H9 (cell line): ENCODE measurements at regions not wholly inside any gene's neighbourhood (a gene's known extent, or its start where the extent isn't known, plus 50 kb on each side); places are given as distances from the start of the nearest gene placed in this dataset.

Source experiments
- DNase-seq: peaks from one replicate; pipeline ENCODE4 v3.0.0-alpha.2; 2017
- H2AFZ ChIP-seq: one replicate; pipeline ENCODE4 v1.6.1; 2013; ENCODE audit warnings: mild to moderate bottlenecking, low read length, control low read depth, moderate library complexity
- H2AK5ac ChIP-seq: 2 replicates; pipeline ENCODE4 v1.6.1; 2013; ENCODE audit warnings: low read length, control low read depth, mixed read lengths; ENCODE audit not compliant: insufficient read length
- H2BK120ac ChIP-seq: one replicate; pipeline ENCODE4 v1.6.1; 2013; ENCODE audit warnings: low read depth, mild to moderate bottlenecking, low read length, control low read depth, inconsistent platforms; ENCODE audit not compliant: poor library complexity, severe bottlenecking
- H2BK12ac ChIP-seq: 2 replicates; pipeline ENCODE4 v1.6.1; 2013; ENCODE audit warnings: low read length, control low read depth, mixed read lengths, low read depth; ENCODE audit not compliant: insufficient read length
- H2BK15ac ChIP-seq: 2 replicates; pipeline ENCODE4 v1.6.1; 2013; ENCODE audit warnings: low read depth, low read length, control low read depth
- H2BK20ac ChIP-seq: one replicate; pipeline ENCODE4 v1.6.1; 2013; ENCODE audit warnings: low read depth, mild to moderate bottlenecking, low read length, control low read depth, inconsistent platforms; ENCODE audit not compliant: poor library complexity, severe bottlenecking
- H2BK5ac ChIP-seq: 2 replicates; pipeline ENCODE4 v1.6.1; 2013; ENCODE audit warnings: low read length, control low read depth, mixed read lengths; ENCODE audit not compliant: insufficient read length
- H3K14ac ChIP-seq: 2 replicates; pipeline ENCODE4 v1.6.1; 2013; ENCODE audit warnings: low read length, control low read depth; ENCODE audit not compliant: insufficient read depth
- H3K18ac ChIP-seq: 2 replicates; pipeline ENCODE4 v1.6.1; 2013; ENCODE audit warnings: low read depth, mild to moderate bottlenecking, mixed read lengths, low read length, control low read depth; ENCODE audit not compliant: insufficient read length
- H3K23ac ChIP-seq: 2 replicates; pipeline ENCODE4 v1.6.1; 2013; ENCODE audit warnings: low read length, control low read depth, mixed read lengths, low read depth; ENCODE audit not compliant: insufficient read length
- H3K23me2 ChIP-seq: 2 replicates; pipeline ENCODE4 v1.6.1; 2013; ENCODE audit warnings: low read depth, mild to moderate bottlenecking, mixed read lengths, low read length, control low read depth; ENCODE audit not compliant: insufficient read length, poor library complexity, severe bottlenecking
- H3K27ac ChIP-seq: 2 replicates; pipeline ENCODE4 v1.5.1; 2013; ENCODE audit warnings: low read length, control low read depth, mixed read lengths, low read depth; ENCODE audit not compliant: insufficient read length
- H3K27me3 ChIP-seq: 2 replicates; pipeline ENCODE4 v1.6.1; 2013; ENCODE audit warnings: low read length, control low read depth, inconsistent platforms; ENCODE audit not compliant: insufficient read depth
- H3K4ac ChIP-seq: 2 replicates; pipeline ENCODE4 v1.6.1; 2013; ENCODE audit warnings: low read depth, mild to moderate bottlenecking, control low read depth, inconsistent platforms, low read length, moderate library complexity
- H3K4me1 ChIP-seq: 2 replicates; pipeline ENCODE4 v1.6.1; 2013; ENCODE audit warnings: low read length, control low read depth, inconsistent platforms; ENCODE audit not compliant: insufficient read depth
- H3K4me2 ChIP-seq: 2 replicates; pipeline ENCODE4 v1.6.1; 2013; ENCODE audit warnings: low read length, control low read depth, mixed read lengths; ENCODE audit not compliant: insufficient read length, insufficient read depth
- H3K56ac ChIP-seq: 2 replicates; pipeline ENCODE4 v1.6.1; 2013; ENCODE audit warnings: low read depth, mild to moderate bottlenecking, mixed read lengths, low read length, control low read depth; ENCODE audit not compliant: insufficient read length
- H3K79me1 ChIP-seq: 2 replicates; pipeline ENCODE4 v1.6.1; 2013; ENCODE audit warnings: low read depth, mild to moderate bottlenecking, moderate library complexity, low read length, control low read depth, inconsistent platforms; ENCODE audit not compliant: insufficient read depth, poor library complexity, severe bottlenecking
- H3K79me2 ChIP-seq: 2 replicates; pipeline ENCODE4 v1.6.1; 2013; ENCODE audit warnings: low read length, control low read depth, inconsistent platforms; ENCODE audit not compliant: insufficient read depth
- H3K9ac ChIP-seq: 2 replicates; pipeline ENCODE4 v1.6.1; 2013; ENCODE audit warnings: low read length, control low read depth, mixed read lengths; ENCODE audit not compliant: insufficient read length; ENCODE audit errors: extremely low read depth
- H3K9me3 ChIP-seq: one replicate; pipeline ENCODE4 v1.6.1; 2013; ENCODE audit warnings: low read depth, low read length, inconsistent platforms; ENCODE audit not compliant: control insufficient read depth
- H3T11ph ChIP-seq: one replicate; pipeline ENCODE4 v1.6.1; 2013; ENCODE audit warnings: mild to moderate bottlenecking, low read length, control low read depth, inconsistent platforms
- H4K20me1 ChIP-seq: one replicate; pipeline ENCODE4 v1.6.1; 2013; ENCODE audit not compliant: control insufficient read depth, insufficient read length, insufficient read depth
- H4K5ac ChIP-seq: 2 replicates; pipeline ENCODE4 v1.6.1; 2013; ENCODE audit warnings: low read depth, mild to moderate bottlenecking, mixed read lengths, low read length, control low read depth; ENCODE audit not compliant: insufficient read length
- H4K8ac ChIP-seq: replicated peaks from 2 replicates; pipeline ENCODE4 v1.6.1; 2013; ENCODE audit warnings: low read length, control low read depth, mixed read lengths, low read depth; ENCODE audit not compliant: insufficient read length
- H4K91ac ChIP-seq: 2 replicates; pipeline ENCODE4 v1.6.1; 2013; ENCODE audit warnings: low read depth, mild to moderate bottlenecking, moderate library complexity, mixed read lengths, low read length, control low read depth; ENCODE audit not compliant: insufficient read length
- H3K27ac Mint-ChIP-seq, 3 experiments: 2 replicates in 2 of 3; 3 replicates in 1 of 3; pipeline ENCODE4 v1.8.0; 2020 to 2021; ENCODE audit warnings: mixed read lengths in 3 of 3, mild to moderate bottlenecking in 1 of 3, moderate library complexity in 1 of 3
- H3K27me3 Mint-ChIP-seq: 2 replicates; pipeline ENCODE4 v1.8.0; 2021; ENCODE audit warnings: low read depth, mild to moderate bottlenecking, moderate library complexity, mixed read lengths
- H3K36me3 Mint-ChIP-seq, 3 experiments: 2 replicates in 2 of 3; 3 replicates in 1 of 3; pipeline ENCODE4 v1.8.0; 2020 to 2021; ENCODE audit warnings: low read depth in 3 of 3, mixed read lengths in 3 of 3; ENCODE audit not compliant: insufficient read depth in 1 of 3
- H3K4me1 Mint-ChIP-seq, 2 experiments: 2 replicates each; pipeline ENCODE4 v1.8.0; 2020; ENCODE audit warnings: mixed read lengths in 2 of 2
- H3K4me3 Mint-ChIP-seq, 2 experiments: 2 replicates in 1 of 2; 3 replicates in 1 of 2; pipeline ENCODE4 v1.8.0; 2020 to 2021; ENCODE audit warnings: mild to moderate bottlenecking in 2 of 2, mixed read lengths in 2 of 2, moderate library complexity in 1 of 2
- H3K9me3 Mint-ChIP-seq, 2 experiments: 2 replicates in 1 of 2; 3 replicates in 1 of 2; pipeline ENCODE4 v1.8.0; 2020; ENCODE audit warnings: mild to moderate bottlenecking in 2 of 2, mixed read lengths in 2 of 2, moderate library complexity in 1 of 2
- CTCF ChIP-seq: fragments of 200-600 bp; sonication (generic); conservative IDR thresholded peaks from 3 replicates; pipeline ENCODE4 v1.8.0; 2021; ENCODE audit warnings: antibody characterized with exemption, mild to moderate bottlenecking

DNA sequence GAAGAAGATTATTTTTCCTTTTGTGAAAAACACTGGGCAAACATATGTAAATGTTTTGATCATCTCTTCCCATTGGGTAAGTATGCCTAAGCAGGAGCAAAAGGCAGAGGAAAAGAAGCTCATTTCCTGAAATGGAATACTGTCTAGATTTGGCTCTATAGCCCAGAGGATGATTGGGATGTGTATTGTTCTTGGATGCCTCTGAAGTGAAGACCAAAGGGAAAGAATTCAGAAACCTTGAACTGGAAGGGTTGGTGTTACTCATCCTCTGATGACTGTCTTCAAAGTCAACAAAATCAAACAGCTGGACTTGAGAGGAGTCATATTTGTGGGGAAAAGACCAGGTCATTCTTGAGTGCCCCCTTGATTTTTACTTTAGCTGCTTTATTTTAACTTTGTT, 112.6 kb upstream of the NT5C1B start:
- no peak overlapping the region for H2BK20ac ChIP-seq
- no peaks in the 10 kb centered on the region for H4K20me1 ChIP-seq
- no peak overlapping the region for H2BK15ac ChIP-seq
- no peak overlapping the region for H3K14ac ChIP-seq
- H3K56ac ChIP-seq = no peak overlapping the region
- Mint-ChIP-seq H3K36me3 (0 out of 7 replicates have a peak, but pooled peaks cover 0 to 6% (median 0%) of the 10 kb centered on the region in 3 experiments), H3K4me1 (peaks cover 0 to 6% of the 10 kb centered on the region in 2 experiments; a peak in 2 of 4 replicates), H3K27ac (no peak overlapping the region), H3K27me3 (no peaks in the 10 kb centered on the region; the same call in 1 of the 2 replicates), H3K9me3 (peaks cover 2 to 4% of the 10 kb centered on the region in 2 experiments; a peak in 2 of 5 replicates), H3K4me3 (no peak overlapping the region)
- no peak overlapping the region for H3K4ac ChIP-seq
- no peak overlapping the region for H3K18ac ChIP-seq
- H2BK5ac ChIP-seq = no peak overlapping the region
- no peak overlapping the region for H2BK120ac ChIP-seq
- no peak for TF ChIP-seq CTCF
- H4K91ac ChIP-seq = no peak overlapping the region
- H3K9me3 ChIP-seq = peaks cover 6% of the 10 kb centered on the region
- no peaks in the 10 kb centered on the region for H3K23me2 ChIP-seq
- no peak overlapping the region for H2AFZ ChIP-seq
- no peak overlapping the region for H3K27ac ChIP-seq
- H3K4me1 ChIP-seq = no peaks in the 10 kb centered on the region
- DNase-seq = no peak
- H4K8ac ChIP-seq = no peak overlapping the region
- H3K79me2 ChIP-seq = no peaks in the 10 kb centered on the region
- no peaks in the 10 kb centered on the region for H3K79me1 ChIP-seq
- H3T11ph ChIP-seq = no peak overlapping the region
- H2BK12ac ChIP-seq = no peak overlapping the region
- H3K27me3 ChIP-seq = no peaks in the 10 kb centered on the region
- H2AK5ac ChIP-seq = no peak overlapping the region
- no peak overlapping the region for H3K23ac ChIP-seq
- H3K9ac ChIP-seq = no peak overlapping the region
- no peak overlapping the region for H4K5ac ChIP-seq
- H3K4me2 ChIP-seq = no peak overlapping the region
